GOT3 (cell line): ENCODE measurements at regions not wholly inside any gene's neighbourhood (a gene's known extent, or its start where the extent isn't known, plus 50 kb on each side); places are given as distances from the start of the nearest gene placed in this dataset.

ENCODE experiments used
- DNase-seq: peaks from one replicate; lab custom pipeline; 2025; ENCODE audit warnings: mixed read lengths; lab: John Stamatoyannopoulos, UW

DNA sequence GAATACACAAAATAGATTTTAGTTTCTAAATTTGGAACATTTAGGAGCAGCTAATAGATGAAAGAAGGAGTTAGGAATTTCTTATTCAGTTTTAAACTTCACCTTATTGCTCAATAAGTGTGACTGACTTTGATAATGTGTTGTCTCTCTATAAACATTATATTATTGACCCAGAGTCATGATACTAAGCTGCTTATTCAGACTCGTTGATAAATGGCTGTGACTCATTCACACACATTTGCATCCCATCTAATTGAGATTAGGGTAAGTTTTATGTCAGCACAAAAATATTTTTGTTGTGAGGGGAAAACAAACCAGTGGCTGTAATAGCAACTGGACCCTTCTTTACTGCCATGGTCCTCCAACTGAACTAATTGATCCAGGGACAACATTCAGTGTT, 137.6 kb downstream of the GOLIM4 start:
- no peak for DNase-seq

- no peak for DNase-seq
Observed at GRCh38 chr3:167952969-167953368, 142.8 kb downstream of the GOLIM4 start.

GRCh38 chr3:167950212-167950611, 145.5 kb downstream of the GOLIM4 start:
- DNase-seq, result no peak

GRCh38 chr3:167941234-167941995, 154.3 kb downstream of the GOLIM4 start:
- peak; percentile 6 for DNase-seq

DNA sequence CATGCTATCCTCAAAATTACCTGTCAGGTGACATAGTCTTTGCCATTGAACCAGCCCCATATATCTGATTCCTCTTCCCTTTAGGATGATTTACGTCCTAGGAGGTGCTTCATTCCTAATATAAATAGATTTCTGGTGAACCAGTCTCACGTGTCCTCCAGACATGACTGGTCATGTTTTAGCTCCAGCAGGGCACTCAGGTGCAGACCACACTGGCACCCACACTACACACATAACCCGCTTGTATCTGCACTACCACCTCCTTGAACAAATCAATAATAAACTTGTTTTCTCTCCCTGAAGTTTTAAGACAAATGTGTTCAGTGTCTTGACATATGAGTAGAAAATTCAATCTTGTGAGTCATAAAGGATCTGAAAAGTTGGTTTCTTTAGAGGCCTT, 155.5 kb downstream of the GOLIM4 start:
- DNase-seq, result no peak

DNA sequence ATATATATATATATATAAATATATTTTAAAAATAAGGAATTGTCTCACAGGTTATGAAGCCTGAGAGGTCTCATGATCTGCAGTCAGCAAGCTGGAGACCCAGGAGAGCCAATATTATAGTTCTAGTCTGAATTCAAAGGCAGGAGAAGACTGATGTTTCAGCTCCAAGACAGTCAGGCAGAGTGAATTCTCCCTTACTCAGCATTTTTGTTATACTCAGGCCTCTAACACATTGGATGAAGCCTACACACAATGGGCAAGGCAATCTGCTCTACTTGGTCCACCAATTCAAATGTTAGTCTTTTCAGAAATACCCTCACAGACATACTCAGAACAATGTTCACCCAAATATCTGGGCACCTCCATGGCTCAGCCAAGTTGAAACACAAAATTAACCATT, 157.2 kb downstream of the GOLIM4 start:
- DNase-seq, result no peak

GRCh38 chr3:167936019-167936418, 159.7 kb downstream of the GOLIM4 start:
- DNase-seq, result no peak

- no peak for DNase-seq
Observed at GRCh38 chr3:167930453-167930852, 165.3 kb downstream of the GOLIM4 start.

DNA sequence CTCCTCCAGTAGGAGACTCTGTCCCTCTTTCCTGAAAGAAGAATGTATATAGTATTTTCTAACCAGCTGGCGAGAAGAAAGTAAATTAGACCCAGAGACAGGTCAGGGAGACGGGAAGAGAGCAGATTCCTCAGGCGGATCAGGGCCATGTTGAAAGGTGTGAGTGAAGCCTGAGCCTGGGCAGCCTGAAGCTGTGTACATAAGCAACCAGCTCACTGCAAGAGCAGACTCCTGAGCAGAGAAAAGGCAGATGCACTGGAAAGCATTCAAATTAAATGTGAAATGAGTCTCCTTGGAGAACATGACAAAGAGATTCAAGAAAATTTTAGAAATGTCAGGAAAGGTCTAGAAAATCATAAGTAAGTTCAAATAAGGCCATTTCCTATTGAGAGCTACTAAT, 165.8 kb downstream of the GOLIM4 start:
- no peak for DNase-seq

- no peak for DNase-seq
Observed at GRCh38 chr3:167928381-167928780, 167.3 kb downstream of the GOLIM4 start.

DNA sequence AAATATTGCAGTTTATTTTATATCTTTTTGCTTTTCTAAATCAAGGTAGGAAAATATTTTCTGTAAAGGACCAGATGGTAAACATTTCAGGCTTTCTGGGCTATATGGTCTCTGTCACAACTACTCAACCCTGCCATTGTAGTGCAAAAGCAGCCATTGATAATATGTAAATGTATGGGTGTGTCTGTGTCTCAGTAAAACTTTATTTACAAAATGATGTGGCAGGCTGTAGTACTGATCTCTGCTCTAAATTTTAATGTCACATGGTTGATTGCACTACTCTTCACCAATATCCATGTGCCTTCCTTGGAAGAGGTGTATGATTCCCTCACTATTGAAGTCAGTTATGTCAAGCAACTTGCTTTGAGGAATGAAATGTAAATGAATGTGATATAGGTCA, 175.0 kb downstream of the GOLIM4 start:
- no peak for DNase-seq

- DNase-seq, result no peak
Observed at GRCh38 chr3:167919590-167919989, 176.1 kb downstream of the GOLIM4 start.

- DNase-seq, result no peak
Observed at GRCh38 chr3:167918686-167919085, 177.0 kb downstream of the GOLIM4 start.

- no peak for DNase-seq
Observed at GRCh38 chr3:167918008-167918596, 177.6 kb downstream of the GOLIM4 start.

- no peak for DNase-seq
Observed at GRCh38 chr3:167913219-167913835, 177.8 kb downstream of the SERPINI1 start.

GRCh38 chr3:167909952-167910351, 174.4 kb downstream of the SERPINI1 start:
- no peak for DNase-seq

DNA sequence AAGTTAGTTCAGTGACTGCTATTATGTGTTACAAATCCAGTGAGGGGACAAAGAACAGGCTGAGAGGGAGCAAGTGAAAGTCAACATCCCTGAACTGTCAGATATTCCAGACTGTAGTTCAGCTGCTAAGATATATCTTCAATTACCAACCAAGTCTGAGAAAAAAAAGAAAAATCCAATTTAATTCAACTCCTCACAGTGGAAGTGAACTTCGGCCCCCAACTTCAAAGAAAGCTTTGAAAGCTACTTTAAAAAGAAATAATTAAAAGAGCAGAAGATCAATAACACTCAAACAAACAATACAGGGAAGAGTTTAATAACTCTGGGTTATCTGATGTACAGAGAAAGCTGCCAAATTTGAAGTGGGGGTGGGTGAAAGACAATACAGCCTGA, 174.0 kb downstream of the SERPINI1 start:
- no peak for DNase-seq

GRCh38 chr3:167908746-167909503, 173.4 kb downstream of the SERPINI1 start:
- no peak for DNase-seq

GRCh38 chr3:167908221-167908620, 172.7 kb downstream of the SERPINI1 start:
- no peak for DNase-seq

- no peak for DNase-seq
Observed at GRCh38 chr3:167901138-167901537, 165.6 kb downstream of the SERPINI1 start.

GRCh38 chr3:167899093-167899492, 163.6 kb downstream of the SERPINI1 start:
- DNase-seq, result no peak

- no peak for DNase-seq
Observed at GRCh38 chr3:167898091-167898490, 162.6 kb downstream of the SERPINI1 start.

DNA sequence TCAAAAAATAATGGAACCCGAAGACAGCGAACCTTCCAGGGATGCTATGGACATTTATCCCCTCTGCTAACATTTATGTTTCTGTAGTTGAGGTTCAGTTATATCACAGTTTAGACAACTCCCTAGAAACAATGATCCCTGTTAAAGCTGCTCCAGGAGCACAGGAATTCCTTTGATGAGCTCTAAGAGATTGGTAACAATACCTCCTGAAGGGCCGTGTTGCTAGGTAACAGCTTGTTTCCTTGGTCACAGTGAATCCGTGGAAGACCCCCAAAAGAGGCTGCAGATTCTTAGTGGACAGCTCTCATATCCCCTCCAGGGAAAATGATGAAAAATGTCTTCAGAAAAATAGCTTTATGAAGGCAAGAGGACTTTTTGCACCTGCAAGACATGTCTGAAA, 160.2 kb downstream of the SERPINI1 start:
- no peak for DNase-seq
